IPS-18c (cell line): ENCODE measurements at regions not wholly inside any gene's neighbourhood (a gene's known extent, or its start where the extent isn't known, plus 50 kb on each side); places are given as distances from the start of the nearest gene placed in this dataset.

Source experiments
- H3K4me3 ChIP-seq: 2 replicates; pipeline ENCODE4 v1.7.0; 2013; ENCODE audit warnings: low read depth, mild to moderate bottlenecking, low read length, moderate library complexity; ENCODE audit not compliant: insufficient read depth
- H3K9me3 ChIP-seq: one replicate; pipeline ENCODE4 v1.6.1; 2013; ENCODE audit warnings: mild to moderate bottlenecking, low read length, moderate library complexity; ENCODE audit not compliant: control insufficient read depth, insufficient read depth

GRCh38 chr2:16615687-16616615, 49.7 kb downstream of the CYRIA start:
- Histone ChIP-seq H3K9me3 (no peaks in the 10 kb centered on the region), H3K4me3 (no peak overlapping the region)

GRCh38 chr2:16615246-16615645, 50.4 kb downstream of the CYRIA start:
- no peaks in the 10 kb centered on the region for H3K9me3 ChIP-seq
- no peak overlapping the region for H3K4me3 ChIP-seq

GRCh38 chr2:16614314-16614860, 51.2 kb downstream of the CYRIA start:
- H3K4me3 ChIP-seq, result no peak overlapping the region
- no peaks in the 10 kb centered on the region for H3K9me3 ChIP-seq

GRCh38 chr2:16613539-16614011, 52.1 kb downstream of the CYRIA start:
- no peaks in the 10 kb centered on the region for H3K9me3 ChIP-seq
- no peak overlapping the region for H3K4me3 ChIP-seq

GRCh38 chr2:16612490-16612889, 53.1 kb downstream of the CYRIA start:
- H3K4me3 ChIP-seq, result no peak overlapping the region
- no peaks in the 10 kb centered on the region for H3K9me3 ChIP-seq

- Histone ChIP-seq H3K4me3 (no peak overlapping the region), H3K9me3 (no peaks in the 10 kb centered on the region)
These were observed 55.8 kb downstream of the CYRIA start for GRCh38 chr2:16609786-16610185.

- H3K9me3 ChIP-seq, result no peaks in the 10 kb centered on the region
- H3K4me3 ChIP-seq, result peak overlapping the region; percentile 32; the same call in 1 of the 2 replicates
These were observed 56.7 kb downstream of the CYRIA start for GRCh38 chr2:16608661-16609643.

GRCh38 chr2:16607301-16607700, 58.3 kb downstream of the CYRIA start:
- Histone ChIP-seq H3K9me3 (no peaks in the 10 kb centered on the region), H3K4me3 (no peak overlapping the region)

- Histone ChIP-seq H3K4me3 (no peak overlapping the region), H3K9me3 (peaks cover 2% of the 10 kb centered on the region)
These were observed 61.4 kb downstream of the CYRIA start for GRCh38 chr2:16604236-16604635.

GRCh38 chr2:16591370-16591933, 74.2 kb downstream of the CYRIA start:
- H3K4me3 ChIP-seq, result no peak overlapping the region
- H3K9me3 ChIP-seq, result no peaks in the 10 kb centered on the region

GRCh38 chr2:16589465-16589864, 76.2 kb downstream of the CYRIA start:
- H3K4me3 ChIP-seq, result no peak overlapping the region
- no peaks in the 10 kb centered on the region for H3K9me3 ChIP-seq

- no peak overlapping the region for H3K4me3 ChIP-seq
- no peaks in the 10 kb centered on the region for H3K9me3 ChIP-seq
These were observed 77.1 kb downstream of the CYRIA start for GRCh38 chr2:16588565-16588964.

GRCh38 chr2:16587601-16588000, 78.0 kb downstream of the CYRIA start:
- no peak overlapping the region for H3K4me3 ChIP-seq
- H3K9me3 ChIP-seq, result no peaks in the 10 kb centered on the region

- H3K4me3 ChIP-seq, result no peak overlapping the region
These were observed 80.7 kb downstream of the CYRIA start for GRCh38 chr2:16584824-16585540.

GRCh38 chr2:16584084-16584483, 81.5 kb downstream of the CYRIA start:
- Histone ChIP-seq H3K4me3 (no peak overlapping the region), H3K9me3 (no peaks in the 10 kb centered on the region)

More at GRCh38 chr2:16584824-16585540, 80.7 kb downstream of the CYRIA start:
- H3K9me3 ChIP-seq, result no peaks in the 10 kb centered on the region

- no peak overlapping the region for H3K4me3 ChIP-seq
These were observed 84.4 kb downstream of the CYRIA start for GRCh38 chr2:16581241-16581640.

More at GRCh38 chr2:16581241-16581640, 84.4 kb downstream of the CYRIA start:
- H3K9me3 ChIP-seq, result no peaks in the 10 kb centered on the region
